Left colon (tissue), 2 donors: ENCODE measurements at regions not wholly inside any gene's neighbourhood (a gene's known extent, or its start where the extent isn't known, plus 50 kb on each side); places are given as distances from the start of the nearest gene placed in this dataset.

Source experiments
- ATAC-seq: fragments of 200-7000 bp; cut with Tn5 transposase; one replicate; pipeline ENCODE4 v1.9.1; 2020; ENCODE audit warnings: mild to moderate bottlenecking, moderate library complexity
- DNase-seq, 2 donors: peaks; one replicate each; pipeline ENCODE4 v3.0.0-alpha.2; 2020
- intact Hi-C, 2 donors: fragments of 100-400 bp; cut with DNase I in 1 of 2; cut with micrococcal nuclease in 1 of 2; formaldehyde crosslinking; loops; one replicate each; pipeline versions ENCODE4 v1.11.2 to v1.14.0; 2022; cut with DNase I, micrococcal nuclease
- donor health status: DM: no; HTN: no; CAD: no.
- donor health status: DM: yes; HTN: yes; CAD: no.

DNA sequence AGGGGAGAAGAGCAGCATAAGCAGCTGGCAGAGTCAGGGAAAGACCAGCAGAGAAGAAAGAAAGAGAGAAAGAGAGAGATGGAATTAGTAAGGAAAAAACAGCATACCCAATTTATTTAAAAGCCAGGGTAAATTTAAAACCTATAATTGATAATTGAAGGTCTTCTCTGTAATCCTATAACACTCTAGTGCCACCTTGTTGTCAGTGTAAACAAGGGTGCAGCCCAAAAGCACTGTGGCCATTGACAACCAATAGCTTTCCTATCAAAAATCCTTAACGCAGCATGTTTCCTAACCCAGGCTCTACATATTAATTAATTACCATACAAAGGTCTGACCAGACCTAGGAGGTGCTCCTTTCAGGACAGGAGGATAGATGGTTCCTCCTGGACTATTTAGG is 447.2 kb upstream of the HSFY2 start:
- ATAC-seq, result no peak
- intact Hi-C loops, result no loop called here
- no peak for DNase-seq

GRCh38 chrY:19208915-19209314 is 435.4 kb upstream of the HSFY2 start:
- intact Hi-C loops, result no loop called here
- no peak for DNase-seq
- no peak for ATAC-seq

GRCh38 chrY:19207048-19207447 is 433.5 kb upstream of the HSFY2 start:
- DNase-seq (no peak), ATAC-seq (no peak)
- intact Hi-C loops, result no loop called here

DNA sequence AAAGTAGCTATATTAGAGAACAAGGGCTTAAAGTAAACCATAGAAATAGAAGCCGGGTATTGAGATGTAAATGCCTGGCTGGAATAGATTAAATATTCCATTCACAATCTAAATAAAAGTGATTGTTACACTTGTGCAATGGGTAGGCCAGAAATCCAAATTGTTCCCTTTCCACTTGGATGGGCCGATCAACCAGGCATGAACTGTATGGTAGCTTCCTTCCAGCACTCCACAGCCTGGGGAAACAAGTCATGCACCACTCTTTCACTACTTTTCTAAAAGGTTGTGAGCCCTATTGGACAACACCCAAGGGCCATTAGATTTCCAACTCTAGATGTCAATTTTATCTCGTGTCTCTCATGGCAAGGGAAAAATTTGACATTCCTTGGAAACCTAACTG is 407.3 kb upstream of the HSFY2 start:
- intact Hi-C loops, result no loop called here
- DNase-seq (no peak), ATAC-seq (no peak)

- intact Hi-C loops, result no loop called here
- no peak for ATAC-seq
Measured at GRCh38 chrY:19168202-19168565, 394.6 kb upstream of the HSFY2 start.

DNA sequence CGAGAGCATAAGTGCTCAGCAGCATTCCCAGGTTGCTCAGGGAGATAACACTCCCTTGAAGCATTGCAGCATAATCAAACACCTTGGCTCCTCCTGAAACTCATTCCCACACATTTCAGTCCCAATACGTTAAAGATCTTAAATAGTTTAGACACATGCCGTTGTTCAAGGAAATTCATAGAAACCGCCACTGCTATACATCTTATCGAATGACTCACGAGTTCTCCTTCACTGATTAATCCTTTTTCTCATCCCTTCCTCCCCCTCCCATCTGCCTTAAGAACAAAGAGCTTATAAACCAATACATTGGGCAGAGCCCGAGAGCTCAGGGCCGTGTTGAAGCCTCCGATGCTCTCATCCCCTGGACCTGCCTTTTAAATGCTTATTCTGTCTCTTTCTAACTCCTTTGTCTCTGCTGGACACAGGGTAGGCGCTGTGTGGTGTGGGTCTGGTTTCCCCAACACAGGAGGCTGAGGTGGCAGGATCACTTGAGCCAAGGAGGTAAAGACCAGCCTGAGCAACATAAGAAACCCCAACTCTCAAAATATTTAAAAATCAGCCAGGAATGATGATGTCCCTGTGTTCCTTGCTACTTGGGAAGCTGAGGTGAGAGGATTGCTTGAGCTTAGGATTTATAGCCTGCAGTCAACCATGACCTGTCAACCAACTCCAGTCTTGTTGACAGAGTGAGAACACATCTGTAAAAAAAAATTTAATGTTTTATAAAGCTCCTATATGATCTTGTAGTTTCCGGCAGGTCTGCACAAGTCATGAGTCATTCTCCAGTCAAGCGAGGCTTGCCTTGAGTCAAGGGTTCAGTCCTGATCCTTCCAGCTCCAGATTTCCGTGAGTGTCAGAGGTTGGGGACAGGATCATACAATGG is 394.0 kb upstream of the HSFY2 start:
- DNase-seq (no peak), ATAC-seq (no peak)
- intact Hi-C loops, result no loop called here

More at GRCh38 chrY:19168202-19168565, 394.6 kb upstream of the HSFY2 start:
- DNase-seq, result no peak

GRCh38 chrY:19148783-19149182 is 375.2 kb upstream of the HSFY2 start:
- intact Hi-C loops, result no loop called here
- ATAC-seq (no peak), DNase-seq (no peak)

DNA sequence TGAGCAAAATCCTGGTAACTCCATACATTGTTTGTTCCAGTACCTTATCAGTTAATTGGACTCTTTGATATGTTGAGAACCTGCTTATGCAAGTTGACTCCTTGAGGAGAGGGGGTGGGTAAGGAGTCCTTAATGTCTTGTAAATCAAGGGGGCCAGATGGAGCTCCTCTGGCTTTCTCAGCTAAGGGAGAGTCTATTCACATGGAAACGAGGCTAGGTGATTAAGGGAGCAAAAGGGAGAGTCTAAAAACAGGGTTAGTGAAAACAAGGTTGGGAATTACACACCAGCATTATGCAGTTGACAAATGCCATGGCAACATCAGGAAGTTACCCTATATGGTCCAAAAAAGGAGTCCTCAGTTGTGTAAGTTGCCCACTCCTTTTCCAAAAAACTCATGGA is 372.8 kb upstream of the HSFY2 start:
- intact Hi-C loops, result no loop called here
- ATAC-seq (no peak), DNase-seq (no peak)

DNA sequence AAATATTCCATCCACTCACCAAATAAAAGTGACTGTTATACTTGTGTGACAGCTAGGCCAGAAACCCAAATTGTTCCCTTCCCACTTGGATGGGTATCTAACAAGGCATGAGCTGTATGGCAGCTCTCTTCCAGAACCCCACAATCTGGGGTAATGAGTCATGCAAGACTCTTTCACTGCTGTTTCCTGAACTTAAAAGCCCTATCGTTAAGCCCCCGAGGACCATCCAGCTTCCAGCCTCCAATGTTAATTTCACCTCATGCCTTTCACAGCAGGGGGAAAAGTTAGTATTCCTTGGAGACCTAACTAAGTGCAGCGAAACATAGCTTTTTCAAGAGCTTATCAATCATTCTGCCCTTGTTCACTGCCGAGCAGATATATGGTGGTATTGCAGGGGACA is 368.6 kb upstream of the HSFY2 start:
- intact Hi-C loops, result no loop called here
- no peak for ATAC-seq
- no peak for DNase-seq

DNA sequence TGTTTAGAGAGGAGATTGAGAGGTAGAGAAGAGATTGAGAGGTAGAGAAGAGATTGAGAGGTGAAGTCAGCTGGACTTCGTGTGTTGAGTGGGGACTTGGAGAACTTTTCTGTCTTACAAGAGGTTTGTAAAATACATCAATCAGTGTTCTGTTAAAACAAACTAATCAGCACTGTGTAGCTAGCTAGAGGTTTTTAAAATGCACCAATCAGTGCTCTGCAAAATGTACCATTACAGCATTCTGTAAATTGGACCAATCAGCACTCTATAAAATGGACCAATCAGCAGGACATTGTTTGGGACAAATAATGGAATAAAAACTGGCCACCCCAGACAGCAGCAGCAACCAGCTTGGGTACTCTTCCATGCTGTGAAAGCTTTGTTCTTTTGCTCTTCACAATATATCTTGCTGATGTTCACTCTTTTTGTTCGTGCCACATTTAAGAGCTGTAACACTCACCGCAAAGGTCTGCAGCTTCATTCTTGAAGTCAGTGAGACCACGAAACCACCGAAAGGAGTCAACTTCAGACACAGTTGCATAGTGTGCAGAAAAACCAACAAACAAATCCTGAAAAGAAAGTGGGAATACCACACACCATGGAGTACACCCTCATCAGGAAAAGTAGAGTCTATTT is 366.9 kb upstream of the HSFY2 start:
- no peak for ATAC-seq
- intact Hi-C loops, result no loop called here

DNA sequence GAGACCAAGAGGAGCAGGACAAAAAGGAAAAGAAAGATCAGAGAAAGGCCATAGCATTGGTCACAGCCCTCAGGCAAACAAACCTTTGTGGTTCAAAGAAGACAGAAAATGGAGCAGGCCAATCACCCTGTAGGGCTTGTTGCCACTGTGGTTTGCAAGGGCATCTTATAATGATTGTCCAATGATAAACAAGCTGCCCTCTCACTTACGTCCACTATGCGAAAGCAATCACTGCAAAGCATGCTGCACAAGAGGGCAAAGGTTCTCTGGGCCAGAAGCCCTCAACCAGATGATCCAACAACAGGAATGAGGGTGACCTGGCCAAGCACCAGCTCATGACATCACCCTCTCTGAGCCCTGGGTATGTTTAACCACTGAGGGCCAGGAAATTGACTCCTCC is 360.9 kb upstream of the HSFY2 start:
- ATAC-seq (no peak), DNase-seq (no peak)
- intact Hi-C loops, result no loop called here

More for the DNA sequence above, 366.9 kb upstream of the HSFY2 start:
- DNase-seq, result no peak

- intact Hi-C loops, result no loop called here
- ATAC-seq (no peak), DNase-seq (no peak)
Measured at GRCh38 chrY:19130569-19131358, 357.2 kb upstream of the HSFY2 start.

- DNase-seq (no peak), ATAC-seq (no peak)
- intact Hi-C loops, result no loop called here
Measured at GRCh38 chrY:19126889-19127288, 353.4 kb upstream of the HSFY2 start.

- intact Hi-C loops, result no loop called here
- DNase-seq (no peak), ATAC-seq (no peak)
Measured at GRCh38 chrY:19124609-19125008, 351.1 kb upstream of the HSFY2 start.

- DNase-seq (no peak), ATAC-seq (no peak)
- intact Hi-C loops, result no loop called here
Measured at GRCh38 chrY:19122450-19122849, 348.9 kb upstream of the HSFY2 start.

GRCh38 chrY:19098349-19098748 is 324.8 kb upstream of the HSFY2 start:
- DNase-seq (no peak), ATAC-seq (no peak)
- intact Hi-C loops, result no loop called here

GRCh38 chrY:19095460-19095859 is 321.9 kb upstream of the HSFY2 start:
- intact Hi-C loops, result no loop called here
- no peak for DNase-seq
- ATAC-seq, result no peak

- intact Hi-C loops, result no loop called here
- ATAC-seq (no peak), DNase-seq (no peak)
Measured at GRCh38 chrY:19083006-19083405, 309.5 kb upstream of the HSFY2 start.

DNA sequence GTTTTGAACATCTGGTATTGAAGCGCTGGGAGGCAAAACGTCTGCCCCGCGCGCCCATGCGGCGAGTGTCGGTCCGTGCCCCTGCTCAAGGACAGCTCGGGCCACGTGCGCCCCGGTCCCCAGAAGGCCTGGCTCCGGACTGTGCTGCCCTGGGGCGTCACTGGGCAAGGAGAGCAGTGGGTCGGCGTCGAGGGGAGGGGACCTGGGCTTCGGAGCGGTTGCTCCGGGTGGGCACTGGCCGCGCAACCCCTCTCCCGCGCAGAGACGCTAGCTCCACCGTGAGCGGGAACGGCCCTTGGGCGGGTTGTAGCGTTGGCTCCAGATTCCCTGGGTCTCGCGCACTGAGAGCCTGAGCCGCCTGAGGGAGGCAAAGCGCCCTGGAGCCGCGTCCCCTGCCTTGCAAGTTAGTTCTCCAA is 304.2 kb upstream of the HSFY2 start:
- no peak for ATAC-seq
- intact Hi-C loops, result no loop called here
- no peak for DNase-seq
